Caki2 (cell line): ENCODE measurements at regions not wholly inside any gene's neighbourhood (a gene's known extent, or its start where the extent isn't known, plus 50 kb on each side); places are given as distances from the start of the nearest gene placed in this dataset.
"Not testable (repeated sequence)": the region's sequence is repeated elsewhere in the genome, so short reads cannot be mapped to it uniquely, and the experiment has no call there.

Source experiments
- DNase-seq: peaks from one replicate; pipeline ENCODE4 v3.0.0-alpha.2; 2015; ENCODE audit warnings: low read depth
- in situ Hi-C: cut with HindIII; loops from 2 replicates; pipeline ENCODE4 v1.10.0; 2016; ENCODE audit warnings: low sequenced_read_pairs, low pct_unique_long_range_greater_than_20kb, mixed read lengths

DNA sequence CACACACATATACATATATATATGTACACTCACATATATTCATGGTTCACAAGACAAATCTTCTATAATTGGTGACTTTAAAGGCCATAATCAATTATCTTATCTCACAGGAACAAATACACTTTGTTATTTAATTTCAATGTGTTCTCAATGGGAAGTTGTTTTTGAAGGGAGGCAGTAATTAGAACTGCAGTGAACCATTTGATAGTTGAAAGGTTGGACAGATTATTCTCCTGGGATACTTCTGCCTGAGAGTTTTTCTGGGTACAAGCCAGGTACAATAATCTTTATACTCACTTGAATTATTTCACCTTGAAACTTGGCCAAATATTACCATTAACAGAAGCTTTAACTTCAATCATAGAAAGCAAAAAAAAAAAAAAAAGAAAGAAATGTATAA, 546.6 kb upstream of the LRRTM4 start:
- in situ Hi-C loops, result no loop called here
- no peak for DNase-seq

DNA sequence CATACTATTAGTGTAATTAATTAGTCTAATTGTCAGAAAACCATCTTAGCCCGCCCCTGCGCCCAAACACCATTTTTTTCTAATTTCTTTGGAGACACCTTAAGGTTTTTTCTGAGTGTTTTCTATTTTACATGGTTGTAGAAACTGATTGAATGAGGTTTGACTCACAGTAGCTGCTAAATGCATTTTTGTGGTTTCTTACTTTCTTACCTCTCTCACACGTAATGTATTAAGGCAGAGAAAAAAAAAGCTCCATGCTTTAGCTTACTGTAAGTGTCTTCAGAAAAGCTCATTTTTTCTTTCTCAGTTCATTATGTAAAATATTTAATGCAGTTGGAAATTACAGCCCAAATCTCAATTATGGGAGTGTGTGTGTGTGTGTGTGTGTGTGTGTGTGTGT, 548.5 kb upstream of the LRRTM4 start:
- in situ Hi-C loops, result no loop called here
- DNase-seq, result no peak

DNA sequence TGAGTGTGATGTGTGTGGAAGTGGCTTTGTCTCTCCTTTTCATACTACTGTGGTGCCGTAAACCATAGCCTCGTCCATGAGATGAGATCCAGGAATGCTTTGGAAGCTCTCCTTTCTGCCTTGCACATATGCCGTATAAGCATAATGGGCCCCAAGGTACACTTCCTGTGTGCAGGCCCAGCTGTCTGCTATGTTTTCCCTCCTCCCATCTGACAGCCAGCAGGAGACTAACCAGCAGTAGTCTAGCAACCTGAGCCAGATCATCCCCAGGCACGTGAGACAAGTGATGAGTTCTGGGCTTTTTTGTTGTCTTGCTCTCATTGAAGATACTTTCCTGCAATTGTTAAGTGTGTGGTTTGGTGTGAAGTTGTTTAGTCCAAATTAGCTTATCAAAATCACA, 555.5 kb upstream of the LRRTM4 start:
- DNase-seq, result no peak
- in situ Hi-C loops, result no loop called here

DNA sequence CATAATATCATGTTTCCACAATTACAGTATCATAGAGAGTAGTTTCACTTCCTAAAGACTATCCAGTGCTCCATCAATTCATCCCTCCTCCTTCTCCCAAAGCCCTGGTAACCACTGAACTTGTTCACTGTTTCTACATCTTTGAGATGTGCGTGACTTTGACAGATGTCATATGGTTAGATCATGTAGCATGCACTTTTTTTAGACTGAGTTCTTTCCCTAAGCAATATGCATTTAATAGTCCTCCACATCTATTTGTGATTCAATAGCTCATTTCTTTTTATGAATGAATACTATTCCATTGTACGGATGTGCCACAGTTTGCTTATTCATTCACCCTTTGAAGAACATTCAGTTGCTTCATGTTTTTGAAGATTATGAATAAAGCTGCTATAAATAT, 560.4 kb upstream of the LRRTM4 start:
- DNase-seq, result no peak
- in situ Hi-C loops, result no loop called here

DNA sequence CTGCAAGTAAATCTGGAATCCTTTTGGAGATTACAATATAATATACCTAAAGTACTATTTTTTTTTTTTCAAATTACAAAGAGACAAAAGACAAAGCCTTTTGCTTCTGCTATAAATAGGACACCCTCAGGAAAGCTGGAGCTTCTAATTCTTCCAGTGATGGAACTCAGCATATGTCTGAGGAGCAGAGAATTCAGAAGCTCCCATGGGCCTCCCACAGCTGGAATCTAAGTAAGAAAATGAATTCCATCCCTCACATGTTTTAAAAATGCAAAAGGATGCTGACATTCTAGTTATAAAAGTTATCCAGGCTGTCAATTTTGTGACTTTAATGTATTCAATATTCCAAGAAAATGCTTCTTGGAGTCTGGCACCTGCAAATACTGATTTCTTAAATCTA, 571.3 kb upstream of the LRRTM4 start:
- in situ Hi-C loops, result no loop called here
- DNase-seq, result no peak

DNA sequence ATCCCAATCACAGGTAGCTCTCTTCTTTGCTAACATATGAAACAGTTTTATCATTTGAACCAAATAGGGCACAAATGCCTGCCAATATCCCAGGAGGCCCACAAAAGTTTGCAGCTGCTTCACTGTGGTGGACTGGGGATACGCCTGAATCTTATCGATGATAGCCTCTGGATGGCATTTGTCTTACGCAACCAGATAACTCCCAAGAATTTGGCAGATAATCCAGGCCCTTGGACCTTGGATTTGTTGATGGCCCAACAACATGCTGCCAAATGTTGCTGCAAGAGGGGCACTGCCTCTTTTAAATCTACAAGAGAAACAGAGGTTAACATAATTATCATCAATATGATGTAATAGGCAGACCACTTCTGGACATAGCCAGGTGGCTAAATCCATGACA, 587.1 kb upstream of the LRRTM4 start:
- in situ Hi-C loops, result no loop called here

DNA sequence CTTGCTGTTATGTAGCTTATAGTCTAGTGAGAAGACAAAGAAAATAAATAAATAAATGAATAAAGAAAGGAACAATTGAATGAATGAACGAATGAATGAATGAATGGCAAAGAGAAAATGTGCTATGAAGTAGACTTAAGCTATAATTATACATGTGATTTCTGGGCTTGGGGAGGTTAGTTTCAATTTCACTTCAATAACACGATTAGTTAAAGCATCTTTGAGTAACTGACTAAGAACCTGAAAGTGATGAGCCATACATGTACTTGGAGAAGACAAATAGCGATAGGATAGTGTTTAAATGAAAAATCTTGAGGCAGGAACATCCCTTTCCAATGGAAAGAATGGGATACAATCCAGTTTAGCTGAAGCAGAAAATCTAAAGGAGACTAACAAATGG, 593.1 kb upstream of the LRRTM4 start:
- in situ Hi-C loops, result no loop called here
- DNase-seq, result no peak

More for the DNA sequence above, 587.1 kb upstream of the LRRTM4 start:
- no peak for DNase-seq

DNA sequence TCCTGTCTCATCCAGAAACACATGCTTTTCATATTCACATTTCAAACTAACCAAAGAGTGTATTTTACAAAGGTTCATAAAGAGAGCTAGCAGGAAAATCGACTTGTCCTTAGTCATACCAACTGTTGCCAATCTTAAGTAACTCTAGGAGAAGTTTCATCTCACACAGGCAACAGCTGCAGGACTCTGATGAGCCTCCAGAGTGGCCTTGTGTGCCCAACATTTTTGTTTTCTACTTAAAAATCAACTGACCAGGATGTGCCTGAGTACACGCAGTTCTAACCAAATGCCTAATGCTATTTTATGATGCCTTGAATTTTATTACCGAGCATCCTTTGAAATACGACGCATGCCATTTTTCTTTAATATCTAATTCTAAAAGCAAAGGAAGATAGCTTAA, 595.9 kb upstream of the LRRTM4 start:
- in situ Hi-C loops, result no loop called here
- no peak for DNase-seq

DNA sequence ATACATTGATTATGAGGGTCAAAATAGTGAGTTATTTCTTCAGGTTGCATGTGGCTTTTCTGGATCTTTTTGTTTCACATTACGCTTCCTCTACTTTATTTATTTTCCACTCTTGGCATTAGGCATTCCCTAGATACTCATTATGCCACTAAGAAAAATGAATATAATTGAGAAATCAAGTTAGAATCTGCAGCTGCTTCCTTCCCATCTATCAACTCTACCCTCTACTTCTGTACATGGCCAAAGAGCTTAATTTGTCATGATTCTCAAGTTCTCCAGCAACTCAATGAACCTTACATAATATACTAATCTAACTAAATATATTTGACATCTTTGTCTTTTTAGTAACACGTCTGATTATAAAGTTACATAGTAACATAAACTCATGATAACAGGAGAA, 598.1 kb upstream of the LRRTM4 start:
- in situ Hi-C loops, result no loop called here

DNA sequence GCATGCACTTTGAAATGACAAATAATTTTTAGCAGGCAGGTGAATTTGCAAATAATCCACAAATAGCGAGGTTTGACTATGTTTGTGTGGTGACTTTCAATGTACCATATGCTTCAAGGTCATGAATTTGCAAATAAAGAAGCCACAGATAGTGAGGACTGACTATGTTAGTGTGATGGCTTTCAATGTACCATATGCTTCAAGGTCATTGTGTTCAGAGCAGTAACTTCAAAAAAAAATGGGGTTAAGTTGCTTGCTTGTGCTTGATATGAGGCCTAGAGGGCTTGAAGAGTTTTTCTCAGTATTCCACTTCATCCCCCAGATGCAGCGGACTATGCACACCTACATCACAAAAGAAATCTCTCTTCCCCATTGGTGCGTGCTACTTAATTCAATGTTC, 602.9 kb upstream of the LRRTM4 start:
- in situ Hi-C loops, result no loop called here

More for the DNA sequence above, 598.1 kb upstream of the LRRTM4 start:
- no peak for DNase-seq

DNA sequence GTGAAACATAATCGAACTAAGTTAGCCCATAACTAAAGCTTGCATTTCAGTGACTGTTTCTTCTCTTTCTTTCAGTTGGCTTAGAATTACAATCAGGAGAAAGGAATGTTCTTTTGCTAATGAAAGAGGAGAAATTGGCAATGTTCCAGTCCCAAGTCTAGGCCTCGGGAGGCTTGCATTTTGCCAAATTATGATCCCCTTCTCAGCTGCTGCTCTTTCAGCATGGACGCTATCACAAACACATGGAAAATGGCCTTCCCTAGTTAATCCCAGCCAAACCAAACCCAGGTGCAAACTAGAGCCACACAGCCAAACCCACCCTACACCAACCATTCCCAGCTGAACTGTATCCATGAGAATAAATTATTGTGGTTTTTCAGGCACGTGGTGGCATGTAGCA, 605.2 kb upstream of the LRRTM4 start:
- in situ Hi-C loops, result no loop called here
- DNase-seq, result no peak

More for the DNA sequence above, 602.9 kb upstream of the LRRTM4 start:
- no peak for DNase-seq

DNA sequence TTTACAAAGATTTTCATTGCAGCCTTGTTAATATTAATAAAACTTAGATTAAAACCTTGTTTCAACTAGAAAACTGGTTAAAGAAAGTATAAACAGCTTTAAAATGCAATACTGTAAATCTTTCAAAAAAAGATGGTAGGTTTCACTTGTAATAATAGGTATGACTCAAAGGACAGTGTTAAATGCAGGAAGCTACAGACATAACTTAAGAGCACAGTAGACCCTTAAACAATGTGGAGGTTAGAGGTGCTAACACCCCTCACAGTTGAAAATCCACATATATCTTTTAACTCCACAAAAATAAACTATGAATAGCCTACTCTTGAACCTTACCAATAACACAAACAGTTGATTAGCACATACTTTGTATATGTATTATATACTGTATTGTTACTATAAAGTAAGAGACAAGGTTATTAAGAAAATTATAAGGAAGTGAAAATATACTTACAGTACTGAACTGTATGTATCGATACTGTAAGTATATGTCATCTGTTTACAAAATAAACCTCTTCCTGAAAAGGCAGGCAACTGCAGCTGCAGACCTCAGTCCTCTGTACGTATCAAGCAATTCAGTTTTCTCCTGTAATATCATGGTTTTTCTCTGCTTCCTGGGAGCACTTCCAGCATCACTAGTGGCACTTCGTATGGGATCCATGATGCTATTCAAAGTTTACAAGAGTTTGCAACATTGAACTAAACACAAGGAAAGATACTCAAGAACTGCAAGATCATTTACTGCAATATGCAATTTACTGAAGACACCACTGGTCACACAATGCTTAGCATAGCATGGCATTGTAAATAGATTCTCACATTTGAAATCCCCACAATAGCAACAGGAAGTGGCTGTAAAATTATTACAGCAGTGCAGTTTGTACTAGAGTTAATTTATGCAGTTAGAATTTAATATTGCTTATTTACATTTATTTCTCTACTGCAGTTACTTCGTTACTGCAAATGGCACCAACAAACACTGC, 610.5 kb upstream of the LRRTM4 start:
- in situ Hi-C loops, result no loop called here

DNA sequence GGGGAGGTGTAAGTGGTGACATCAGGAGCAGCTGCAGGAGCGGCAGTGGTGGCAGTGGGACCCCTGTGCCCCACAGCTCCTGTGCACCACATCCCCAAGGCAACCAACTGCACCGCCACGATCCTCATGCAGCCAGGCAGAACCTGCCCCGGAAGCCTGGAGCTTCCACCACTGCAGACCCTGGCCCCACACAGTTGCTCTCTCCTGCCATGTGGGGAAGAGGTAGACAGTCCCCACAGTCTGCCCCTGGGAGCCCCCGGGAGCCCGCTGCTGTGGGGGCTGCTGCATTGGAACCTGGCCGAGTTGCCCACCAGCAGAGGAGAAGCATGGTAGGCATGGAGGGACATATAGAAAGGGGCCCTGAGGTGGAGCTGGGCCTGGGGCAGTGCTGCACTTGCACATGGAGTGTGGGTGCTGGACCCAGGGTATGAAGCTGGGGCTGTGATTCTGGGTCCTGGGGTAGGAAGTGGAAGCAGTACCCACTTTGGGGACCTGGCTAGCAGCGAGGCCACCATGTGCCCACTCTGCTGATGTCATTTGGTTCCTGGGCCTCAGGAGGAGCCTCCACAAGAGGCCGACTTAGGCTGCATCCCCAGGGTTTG, 623.3 kb upstream of the LRRTM4 start:
- in situ Hi-C loops, result no loop called here
- no peak for DNase-seq

More for the DNA sequence above, 610.5 kb upstream of the LRRTM4 start:
- no peak for DNase-seq

DNA sequence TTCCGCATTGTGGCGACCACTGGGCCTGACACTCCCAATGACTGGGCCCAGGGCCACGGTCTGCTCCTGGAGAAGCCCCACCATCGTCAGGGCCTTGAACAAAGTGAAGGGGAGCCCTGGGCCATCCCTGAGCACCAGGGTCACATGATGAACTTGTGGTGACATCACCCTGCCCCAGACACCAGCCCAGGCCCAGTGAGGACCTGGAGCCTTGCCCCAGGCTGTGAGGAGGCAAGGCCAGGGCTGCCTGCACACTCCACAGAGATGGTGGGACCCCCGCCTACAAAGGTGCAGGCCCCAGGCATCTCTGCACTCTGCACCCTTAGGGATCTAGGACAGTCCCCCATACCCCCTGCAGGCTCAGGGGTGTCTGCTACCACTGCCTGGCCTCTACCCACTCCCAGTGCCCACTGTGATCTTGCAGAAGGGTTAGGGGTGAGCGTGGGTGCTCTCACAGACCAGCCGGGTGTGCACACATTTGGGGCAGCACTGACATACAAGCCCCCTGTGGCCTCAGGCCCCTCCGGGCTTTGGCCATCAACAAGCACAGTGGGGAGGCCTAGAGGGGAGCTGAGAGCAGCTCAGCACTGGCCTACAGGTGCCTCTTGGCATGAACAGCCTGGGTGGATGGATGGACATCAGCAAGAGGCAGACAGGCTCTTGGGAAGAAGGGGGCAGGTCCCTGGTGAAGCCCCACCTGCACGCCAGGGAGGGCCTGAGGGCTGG, 624.0 kb upstream of the LRRTM4 start:
- no peak for DNase-seq
- in situ Hi-C loops, result no loop called here

DNA sequence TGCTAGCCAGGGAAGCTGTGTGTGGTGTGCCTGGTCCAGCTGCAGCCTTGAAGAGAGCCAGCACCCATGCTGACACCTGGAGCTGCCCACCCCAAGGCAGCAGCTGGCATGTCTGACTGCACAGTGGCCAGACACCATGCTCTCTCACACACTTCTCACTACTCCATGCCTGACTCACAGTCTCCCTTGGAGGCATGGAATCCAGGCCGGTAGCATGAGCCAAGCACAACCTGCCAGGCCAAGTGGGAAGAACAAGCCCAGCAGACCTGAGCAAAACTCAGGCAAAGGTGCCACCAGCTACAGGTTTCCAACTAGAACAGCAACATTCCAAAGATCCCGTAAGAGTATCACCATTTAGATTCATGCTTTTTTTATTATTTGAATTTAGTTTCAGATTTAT, 625.3 kb upstream of the LRRTM4 start:
- no peak for DNase-seq
- in situ Hi-C loops, result no loop called here

DNA sequence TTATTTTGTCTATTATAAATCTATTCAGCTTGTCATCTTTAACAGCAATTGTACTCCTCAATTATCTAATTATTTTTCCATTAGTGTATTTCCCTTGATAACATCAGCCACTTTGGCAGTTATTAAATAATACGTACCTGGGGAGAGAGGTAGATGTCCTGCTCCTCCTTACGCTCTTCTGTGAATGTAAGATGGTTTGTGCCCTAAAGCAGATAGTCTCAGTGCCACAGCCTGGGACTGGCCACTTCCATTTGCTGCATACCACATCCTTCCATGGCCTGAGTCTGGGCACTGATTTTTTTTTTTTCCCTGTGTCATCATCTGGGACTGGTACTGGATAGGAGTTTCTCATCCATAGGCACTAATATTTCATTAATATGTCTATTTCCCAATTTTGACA, 632.4 kb upstream of the LRRTM4 start:
- in situ Hi-C loops, result no loop called here
- DNase-seq, result no peak

DNA sequence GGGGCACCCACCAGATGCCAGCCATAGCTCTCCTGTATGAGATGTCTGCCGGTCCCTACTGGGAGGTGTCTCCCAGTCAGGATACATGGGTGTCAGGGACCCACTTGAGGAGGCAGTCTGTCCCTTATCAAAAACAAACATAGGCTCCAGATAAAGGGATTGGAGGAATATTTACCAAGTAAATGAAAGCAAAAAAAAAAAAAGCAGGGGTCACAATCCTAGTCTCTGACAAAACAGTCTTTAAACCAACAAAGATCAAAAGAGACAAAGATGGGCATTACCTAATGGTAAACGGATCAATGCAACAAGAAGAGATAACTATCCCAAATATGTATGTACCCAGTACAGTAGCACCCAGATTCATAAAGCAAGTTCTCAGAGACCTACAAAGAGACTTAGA, 640.0 kb upstream of the LRRTM4 start:
- in situ Hi-C loops, result no loop called here
- no peak for DNase-seq

DNA sequence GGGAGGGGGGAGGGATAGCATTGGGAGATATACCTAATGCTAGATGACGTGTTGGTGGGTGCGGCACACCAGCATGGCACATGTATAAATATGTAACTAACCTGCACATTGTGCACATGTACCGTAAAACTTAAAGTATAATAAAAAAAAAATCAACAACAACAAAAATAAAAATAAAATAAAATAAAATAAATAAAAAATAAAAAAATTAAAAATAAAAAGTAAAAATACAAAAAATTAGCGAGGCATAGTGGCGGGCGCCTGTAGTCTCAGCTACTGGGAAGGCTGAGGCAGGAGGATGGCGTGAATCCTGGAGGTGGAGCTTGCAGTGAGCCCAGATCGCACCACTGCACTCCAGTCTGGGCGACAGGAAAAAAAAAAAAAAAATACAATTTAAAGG, 650.0 kb upstream of the LRRTM4 start:
- DNase-seq, in situ Hi-C loops: not testable (repeated sequence)

DNA sequence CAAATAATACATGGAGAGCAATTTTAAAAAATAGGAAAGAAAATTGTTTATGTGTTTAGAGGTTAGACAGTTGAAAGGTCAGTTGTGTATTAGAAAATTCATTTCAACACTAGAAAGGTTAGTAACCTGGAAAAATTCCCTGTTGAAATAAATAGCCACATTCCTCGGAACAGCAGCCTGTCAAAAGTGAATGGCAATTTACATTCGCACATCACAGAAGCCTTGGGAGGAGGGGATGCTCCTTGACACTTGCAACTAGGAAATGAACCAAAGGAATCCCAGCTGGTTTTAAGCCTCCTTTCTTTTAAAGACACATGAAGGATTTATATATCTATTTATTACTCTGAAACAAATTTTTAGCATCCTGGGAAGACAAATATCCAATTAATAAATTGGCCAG, 653.5 kb upstream of the LRRTM4 start:
- DNase-seq, result no peak
- in situ Hi-C loops, result no loop called here
